Esophagus muscularis mucosa (tissue), 4 donors: ENCODE measurements at regions not wholly inside any gene's neighbourhood (a gene's known extent, or its start where the extent isn't known, plus 50 kb on each side); places are given as distances from the start of the nearest gene placed in this dataset.

Experiments
- EP300 ChIP-seq: sonication (generic); formaldehyde crosslinking; IDR thresholded peaks from one replicate; pipeline ENCODE4 v1.6.1; 2017; ENCODE audit warnings: antibody characterized with exemption
- POLR2A ChIP-seq: fragments of 450-650 bp; IDR thresholded peaks from one replicate; pipeline ENCODE4 v1.6.1; 2017; ENCODE audit warnings: antibody characterized with exemption, moderate library complexity, mild to moderate bottlenecking, low read depth
- POLR2AphosphoS5 ChIP-seq, 2 donors: sonication (generic); formaldehyde crosslinking; IDR thresholded peaks; one replicate each; pipeline ENCODE4 v1.6.1; 2017; ENCODE audit warnings: antibody characterized with exemption in 2 of 2
- TF ChIP-seq, protein P1 (sequence below), 3 experiments: fragments of 200-600 bp in 2 of 3; fragments of 450-650 bp in 1 of 3; sonication (generic) in 2 of 3; IDR thresholded peaks; one replicate each; pipeline ENCODE4 v1.5.1; 2017 to 2019; ENCODE audit warnings: antibody characterized with exemption in 3 of 3, mild to moderate bottlenecking in 2 of 3, moderate library complexity in 1 of 3

DNA sequence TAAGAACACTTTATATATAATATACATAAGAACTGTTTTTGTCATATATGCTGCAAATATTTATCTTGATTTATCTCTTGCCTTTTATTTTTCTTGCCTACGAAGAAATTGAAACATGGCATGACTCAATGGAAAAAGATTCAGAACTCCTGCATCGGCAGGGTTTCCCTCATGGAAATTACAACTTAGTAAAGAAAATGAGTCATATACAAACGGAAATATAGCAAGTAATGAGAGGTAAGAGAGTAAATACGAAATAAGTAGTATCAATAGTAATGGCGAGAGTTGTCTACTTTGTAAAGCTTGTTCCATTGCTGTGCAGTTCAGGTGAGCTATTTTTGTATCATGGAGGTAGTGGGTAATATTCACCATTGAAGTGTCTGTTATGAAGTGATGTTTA lies 350.4 kb downstream of the DDX10 start:
- TF ChIP-seq, protein P1, sequence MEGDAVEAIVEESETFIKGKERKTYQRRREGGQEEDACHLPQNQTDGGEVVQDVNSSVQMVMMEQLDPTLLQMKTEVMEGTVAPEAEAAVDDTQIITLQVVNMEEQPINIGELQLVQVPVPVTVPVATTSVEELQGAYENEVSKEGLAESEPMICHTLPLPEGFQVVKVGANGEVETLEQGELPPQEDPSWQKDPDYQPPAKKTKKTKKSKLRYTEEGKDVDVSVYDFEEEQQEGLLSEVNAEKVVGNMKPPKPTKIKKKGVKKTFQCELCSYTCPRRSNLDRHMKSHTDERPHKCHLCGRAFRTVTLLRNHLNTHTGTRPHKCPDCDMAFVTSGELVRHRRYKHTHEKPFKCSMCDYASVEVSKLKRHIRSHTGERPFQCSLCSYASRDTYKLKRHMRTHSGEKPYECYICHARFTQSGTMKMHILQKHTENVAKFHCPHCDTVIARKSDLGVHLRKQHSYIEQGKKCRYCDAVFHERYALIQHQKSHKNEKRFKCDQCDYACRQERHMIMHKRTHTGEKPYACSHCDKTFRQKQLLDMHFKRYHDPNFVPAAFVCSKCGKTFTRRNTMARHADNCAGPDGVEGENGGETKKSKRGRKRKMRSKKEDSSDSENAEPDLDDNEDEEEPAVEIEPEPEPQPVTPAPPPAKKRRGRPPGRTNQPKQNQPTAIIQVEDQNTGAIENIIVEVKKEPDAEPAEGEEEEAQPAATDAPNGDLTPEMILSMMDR (IDR thresholded peaks at IDR 0.05): no peak
- TF ChIP-seq POLR2A (no peak), POLR2AphosphoS5 (IDR thresholded peaks at IDR 0.05) (no peak), EP300 (no peak)
